ENCODE measurements at regions not wholly inside any gene's neighbourhood (a gene's known extent, or its start where the extent isn't known, plus 50 kb on each side); places are given as distances from the start of the nearest gene placed in this dataset.

- H3K27me3 Mint-ChIP-seq (ENCODE audit: low read depth, poor library complexity), result peaks cover 3% of the 10 kb centered on the region
- no peak for TF ChIP-seq CTCF (IDR thresholded peaks at IDR 0.05)
- H3K36me3 Mint-ChIP-seq (ENCODE audit: low read depth), result no peaks in the 10 kb centered on the region
These were observed 91.3 kb upstream of the PRKG1 start for GRCh38 chr10:50982989-50983388.

GRCh38 chr10:50987934-50988333 is 86.4 kb upstream of the PRKG1 start:
- DNase-seq, result no peak
- Mint-ChIP-seq H3K4me3 (no peak overlapping the region), H3K4me1 (peaks cover 17% of the 10 kb centered on the region), H3K27me3 (ENCODE audit: low read depth, poor library complexity) (peaks cover 11% of the 10 kb centered on the region), H3K36me3 (ENCODE audit: low read depth) (no peaks in the 10 kb centered on the region), H3K27ac (no peak overlapping the region), H3K9me3 (no peaks in the 10 kb centered on the region)
- no peak for TF ChIP-seq CTCF (IDR thresholded peaks at IDR 0.05)

More at GRCh38 chr10:50982989-50983388, 91.3 kb upstream of the PRKG1 start:
- no peak for DNase-seq
- H3K4me3 Mint-ChIP-seq, result no peak overlapping the region
- no peaks in the 10 kb centered on the region for H3K9me3 Mint-ChIP-seq
- H3K27ac Mint-ChIP-seq, result no peak overlapping the region
- peaks cover 5% of the 10 kb centered on the region for H3K4me1 Mint-ChIP-seq

- H3K4me1 Mint-ChIP-seq, result peaks cover 22% of the 10 kb centered on the region
- H3K27ac Mint-ChIP-seq, result no peak overlapping the region
- no peak for DNase-seq
- peaks cover 13% of the 10 kb centered on the region for H3K27me3 Mint-ChIP-seq (ENCODE audit: low read depth, poor library complexity)
- no peaks in the 10 kb centered on the region for H3K36me3 Mint-ChIP-seq (ENCODE audit: low read depth)
- H3K9me3 Mint-ChIP-seq, result no peaks in the 10 kb centered on the region
- H3K4me3 Mint-ChIP-seq, result no peak overlapping the region
- TF ChIP-seq CTCF (IDR thresholded peaks at IDR 0.05), result peak; percentile 49
These were observed 85.5 kb upstream of the PRKG1 start for GRCh38 chr10:50988792-50989191.

GRCh38 chr10:50990568-50991455 is 83.5 kb upstream of the PRKG1 start:
- H3K36me3 Mint-ChIP-seq (ENCODE audit: low read depth), result no peaks in the 10 kb centered on the region
- no peaks in the 10 kb centered on the region for H3K9me3 Mint-ChIP-seq
- peak overlapping the region; percentile 81 for H3K27ac Mint-ChIP-seq
- peak overlapping the region; percentile 98 for H3K4me3 Mint-ChIP-seq
- no peak for TF ChIP-seq CTCF (IDR thresholded peaks at IDR 0.05)
- DNase-seq, result peak; percentile 60
- peaks cover 26% of the 10 kb centered on the region for H3K4me1 Mint-ChIP-seq
- peaks cover 15% of the 10 kb centered on the region for H3K27me3 Mint-ChIP-seq (ENCODE audit: low read depth, poor library complexity)

- Mint-ChIP-seq H3K4me1 (peaks cover 26% of the 10 kb centered on the region), H3K4me3 (peak overlapping the region; percentile 98)
These were observed 82.6 kb upstream of the PRKG1 start for GRCh38 chr10:50991456-50992355.

More at GRCh38 chr10:50991456-50992355, 82.6 kb upstream of the PRKG1 start:
- Mint-ChIP-seq H3K9me3 (no peaks in the 10 kb centered on the region), H3K27ac (peak overlapping the region; percentile 81), H3K27me3 (ENCODE audit: low read depth, poor library complexity) (peaks cover 14% of the 10 kb centered on the region), H3K36me3 (ENCODE audit: low read depth) (no peaks in the 10 kb centered on the region)
- DNase-seq, result peak; percentile 67
- TF ChIP-seq CTCF (IDR thresholded peaks at IDR 0.05), result no peak

All from nephron progenitor cell (in vitro differentiated cells).